Left ventricle myocardium inferior (tissue), 1 donor: ENCODE measurements at regions not wholly inside any gene's neighbourhood (a gene's known extent, or its start where the extent isn't known, plus 50 kb on each side); places are given as distances from the start of the nearest gene placed in this dataset.

Source experiments
- DNase-seq: peaks from one replicate; pipeline ENCODE4 v3.0.0-alpha.2; 2020
- H3K27ac ChIP-seq: fragments of 200-600 bp; replicated peaks from 2 replicates; pipeline ENCODE4 v1.8.0; 2021
- H3K27me3 ChIP-seq: fragments of 200-600 bp; 2 replicates; pipeline ENCODE4 v1.8.0; 2021; ENCODE audit warnings: low read depth
- H3K36me3 ChIP-seq: fragments of 200-600 bp; 2 replicates; pipeline ENCODE4 v1.8.0; 2021
- H3K4me1 ChIP-seq: fragments of 200-600 bp; 2 replicates; pipeline ENCODE4 v1.8.0; 2021
- H3K4me3 ChIP-seq: fragments of 200-600 bp; 2 replicates; pipeline ENCODE4 v1.8.0; 2021; ENCODE audit warnings: mild to moderate bottlenecking, moderate library complexity
- H3K9me3 ChIP-seq: fragments of 200-600 bp; replicated peaks from 2 replicates; pipeline ENCODE4 v1.8.0; 2021
- intact Hi-C: fragments of 100-400 bp; cut with micrococcal nuclease; formaldehyde crosslinking; loops from one replicate; pipeline ENCODE4 v1.11.0; 2022
- TF ChIP-seq, protein P1 (sequence below): fragments of 200-600 bp; IDR thresholded peaks from 2 replicates; pipeline ENCODE4 v1.8.0; 2021; ENCODE audit warnings: antibody characterized with exemption, mild to moderate bottlenecking, borderline replicate concordance
- donor health status: DM: no; HTN: yes; CAD: no; lungs with severe emphysema.

DNA sequence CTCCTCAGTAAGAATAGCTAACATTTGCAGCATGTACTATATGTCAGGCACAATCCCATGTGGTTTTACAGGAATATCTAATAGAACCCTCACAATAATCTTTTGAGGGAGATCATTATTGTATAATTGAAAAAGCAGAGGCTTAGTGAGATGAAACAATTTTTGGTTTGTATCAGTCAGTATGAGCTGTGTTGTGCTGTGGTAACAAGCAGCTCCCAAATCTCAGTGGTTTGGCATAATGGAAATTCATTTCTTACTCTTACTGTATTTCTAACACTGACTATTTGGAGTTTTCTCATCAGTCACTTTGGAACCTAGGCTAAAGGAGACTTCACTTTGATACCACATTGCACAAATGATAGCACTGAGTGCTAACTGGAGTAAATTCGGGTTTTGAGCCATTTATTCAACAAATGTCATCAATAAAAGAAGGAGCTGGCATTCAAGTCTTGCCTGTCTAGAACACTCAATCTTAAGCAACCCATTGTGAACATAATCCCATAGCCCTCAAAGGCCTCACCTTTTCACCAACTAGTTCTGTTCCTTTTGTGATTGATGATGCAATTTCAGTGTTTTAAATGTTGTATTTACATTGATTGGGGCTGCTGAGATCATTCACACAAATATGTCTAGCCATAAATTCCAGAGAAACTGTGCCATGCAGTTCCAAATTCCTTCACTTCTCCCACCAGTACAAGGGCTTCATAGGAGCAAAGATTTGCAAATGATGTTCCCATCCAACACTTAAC, 441.0 kb downstream of the XYLT1 start:
- Histone ChIP-seq H3K9me3 (peaks cover 23% of the 10 kb centered on the region), H3K4me3 (no peak overlapping the region), H3K4me1 (no peaks in the 10 kb centered on the region), H3K27ac (no peak overlapping the region), H3K36me3 (no peaks in the 10 kb centered on the region), H3K27me3 (no peaks in the 10 kb centered on the region)
- DNase-seq, result no peak
- intact Hi-C loops, result no loop called here
- TF ChIP-seq, protein P1, sequence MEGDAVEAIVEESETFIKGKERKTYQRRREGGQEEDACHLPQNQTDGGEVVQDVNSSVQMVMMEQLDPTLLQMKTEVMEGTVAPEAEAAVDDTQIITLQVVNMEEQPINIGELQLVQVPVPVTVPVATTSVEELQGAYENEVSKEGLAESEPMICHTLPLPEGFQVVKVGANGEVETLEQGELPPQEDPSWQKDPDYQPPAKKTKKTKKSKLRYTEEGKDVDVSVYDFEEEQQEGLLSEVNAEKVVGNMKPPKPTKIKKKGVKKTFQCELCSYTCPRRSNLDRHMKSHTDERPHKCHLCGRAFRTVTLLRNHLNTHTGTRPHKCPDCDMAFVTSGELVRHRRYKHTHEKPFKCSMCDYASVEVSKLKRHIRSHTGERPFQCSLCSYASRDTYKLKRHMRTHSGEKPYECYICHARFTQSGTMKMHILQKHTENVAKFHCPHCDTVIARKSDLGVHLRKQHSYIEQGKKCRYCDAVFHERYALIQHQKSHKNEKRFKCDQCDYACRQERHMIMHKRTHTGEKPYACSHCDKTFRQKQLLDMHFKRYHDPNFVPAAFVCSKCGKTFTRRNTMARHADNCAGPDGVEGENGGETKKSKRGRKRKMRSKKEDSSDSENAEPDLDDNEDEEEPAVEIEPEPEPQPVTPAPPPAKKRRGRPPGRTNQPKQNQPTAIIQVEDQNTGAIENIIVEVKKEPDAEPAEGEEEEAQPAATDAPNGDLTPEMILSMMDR, result no peak

DNA sequence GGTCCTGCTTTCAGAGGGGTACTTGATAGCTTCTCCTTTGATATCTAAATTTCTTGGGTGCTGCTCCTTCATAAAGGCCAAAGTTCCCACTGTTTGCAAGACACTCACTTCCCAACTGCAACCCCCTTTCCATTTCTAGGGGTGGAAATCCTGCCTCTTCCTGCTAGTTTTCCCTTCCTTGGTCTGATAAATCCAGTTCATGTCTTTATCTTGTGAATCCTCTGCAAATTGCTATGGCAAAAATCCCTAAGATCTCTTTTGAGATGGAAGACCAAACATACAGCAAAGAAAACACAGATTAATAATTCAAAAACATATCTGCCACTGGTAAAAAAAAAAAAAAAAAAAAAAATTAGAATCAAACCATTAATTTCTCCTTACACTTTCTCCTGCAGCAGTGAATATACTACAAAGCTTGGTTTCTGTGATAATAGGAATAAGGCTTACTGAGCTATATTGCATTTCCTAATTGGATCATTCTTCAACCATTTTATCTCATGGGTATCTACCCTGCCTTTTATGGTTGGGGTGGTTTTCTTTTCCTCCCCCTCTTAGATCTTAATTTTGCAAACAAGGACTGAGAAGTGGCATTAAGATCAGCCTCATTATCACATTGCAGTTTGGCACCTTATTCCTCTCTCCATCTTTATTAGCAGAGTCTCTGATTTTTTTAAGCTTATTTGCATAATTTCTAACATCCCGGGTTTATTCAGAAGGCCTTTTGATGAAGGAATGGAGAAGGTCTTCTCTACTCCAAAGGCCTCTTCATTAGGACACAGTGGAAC, 439.1 kb downstream of the XYLT1 start:
- Histone ChIP-seq H3K36me3 (no peaks in the 10 kb centered on the region), H3K4me3 (no peak overlapping the region), H3K4me1 (no peaks in the 10 kb centered on the region), H3K9me3 (peaks cover 26% of the 10 kb centered on the region), H3K27me3 (no peaks in the 10 kb centered on the region), H3K27ac (no peak overlapping the region)
- no peak for DNase-seq
- TF ChIP-seq, protein P1, result no peak
- intact Hi-C loops, result no loop called here

DNA sequence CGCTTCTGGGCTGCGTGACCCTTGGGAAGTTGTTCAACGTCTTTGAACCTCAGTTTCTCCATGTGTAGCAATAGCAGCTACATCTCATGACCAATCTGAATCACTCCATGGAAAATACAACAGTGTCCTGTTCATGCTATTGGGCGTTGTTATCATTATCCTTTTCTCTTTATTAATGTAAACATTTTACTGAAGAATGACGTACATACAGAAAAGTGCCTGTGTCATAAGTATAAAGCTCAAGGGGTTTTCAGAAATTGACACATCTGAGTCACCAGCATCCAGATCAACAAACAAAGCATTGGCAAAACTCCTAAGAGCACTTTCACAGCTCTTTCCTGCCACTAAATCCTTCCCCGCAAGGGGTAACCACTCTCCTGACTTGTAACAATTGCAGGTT, 438.4 kb downstream of the XYLT1 start:
- H3K4me1 ChIP-seq, result no peaks in the 10 kb centered on the region
- H3K27me3 ChIP-seq, result no peaks in the 10 kb centered on the region
- no peak overlapping the region for H3K27ac ChIP-seq
- DNase-seq, result no peak
- TF ChIP-seq, protein P1, result no peak
- no peak overlapping the region for H3K4me3 ChIP-seq
- H3K36me3 ChIP-seq, result no peaks in the 10 kb centered on the region
- intact Hi-C loops, result no loop called here
- H3K9me3 ChIP-seq, result peaks cover 26% of the 10 kb centered on the region

DNA sequence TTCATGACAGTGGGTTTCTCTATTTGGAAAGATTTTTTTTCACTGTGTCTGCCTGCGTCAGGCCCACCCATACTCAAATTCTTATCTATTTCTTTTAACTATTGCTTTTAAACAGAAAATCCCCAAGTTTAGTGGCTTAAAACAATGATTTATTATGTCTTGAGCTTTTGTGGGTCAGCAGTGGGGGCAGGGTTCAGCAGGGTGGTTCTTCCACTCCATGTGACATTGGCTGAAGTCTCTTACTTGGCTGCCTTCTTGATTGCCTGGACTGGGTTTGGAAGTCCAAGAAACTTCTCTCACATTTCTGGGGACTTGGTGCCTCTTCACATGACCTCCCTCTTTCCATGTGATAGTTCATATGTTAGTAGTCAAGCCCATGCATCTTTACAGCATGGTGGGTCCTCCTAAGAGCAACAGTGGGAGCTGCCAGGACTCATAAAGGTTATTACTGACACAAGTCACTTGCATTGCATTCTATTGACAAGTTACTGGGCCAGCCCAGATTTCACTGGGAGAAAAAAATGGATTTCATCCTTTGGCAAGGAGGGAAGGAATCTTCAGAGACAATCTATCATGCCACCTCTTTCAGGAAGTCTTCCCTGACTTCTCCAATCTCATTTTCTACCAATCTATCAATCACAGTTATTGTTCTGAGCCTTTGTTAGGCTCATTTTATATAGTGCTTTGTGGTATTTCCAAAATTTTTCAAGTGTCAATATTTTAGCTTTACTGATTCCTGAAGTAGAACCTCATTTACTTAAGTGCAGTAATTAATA, 436.1 kb downstream of the XYLT1 start:
- TF ChIP-seq, protein P1, result no peak
- H3K9me3 ChIP-seq, result peaks cover 19% of the 10 kb centered on the region
- intact Hi-C loops, result no loop called here
- no peak overlapping the region for H3K27ac ChIP-seq
- no peak overlapping the region for H3K4me3 ChIP-seq
- no peaks in the 10 kb centered on the region for H3K4me1 ChIP-seq
- peaks cover 8% of the 10 kb centered on the region for H3K27me3 ChIP-seq
- no peak for DNase-seq
- no peaks in the 10 kb centered on the region for H3K36me3 ChIP-seq

DNA sequence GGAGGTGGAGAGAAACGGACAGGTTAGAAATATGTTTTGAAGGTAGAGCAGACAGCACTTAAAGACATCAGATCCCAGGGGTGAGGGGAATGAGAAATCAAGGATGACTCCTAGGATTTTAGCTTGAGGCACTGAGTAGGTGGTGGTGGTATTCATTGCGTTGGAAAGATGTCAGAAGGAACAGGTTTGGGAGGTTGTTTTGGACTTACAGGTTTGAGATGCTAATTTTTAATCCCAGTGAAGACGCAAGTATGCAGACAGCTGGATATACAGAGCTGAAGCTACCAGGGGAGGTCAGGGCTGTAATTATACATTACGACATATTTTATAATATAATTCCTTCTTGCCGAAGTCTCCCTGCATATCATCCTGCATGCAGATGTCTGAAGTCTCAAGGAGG, 433.3 kb downstream of the XYLT1 start:
- Histone ChIP-seq H3K27ac (no peak overlapping the region), H3K4me3 (no peak overlapping the region), H3K27me3 (peaks cover 29% of the 10 kb centered on the region), H3K36me3 (no peaks in the 10 kb centered on the region), H3K4me1 (no peaks in the 10 kb centered on the region), H3K9me3 (peaks cover 11% of the 10 kb centered on the region)
- intact Hi-C loops, result no loop called here
- no peak for DNase-seq
- TF ChIP-seq, protein P1, result no peak
